A549 (cell line): ENCODE measurements at regions not wholly inside any gene's neighbourhood (a gene's known extent, or its start where the extent isn't known, plus 50 kb on each side); places are given as distances from the start of the nearest gene placed in this dataset.

Experiments used
- BHLHE40 ChIP-seq: IDR thresholded peaks from 2 replicates; pipeline ENCODE4 v1.6.1; 2012; ENCODE audit warnings: low read depth, low read length, inconsistent platforms
- CBX2 ChIP-seq: fragments of 200-600 bp; sonication (generic); IDR thresholded peaks from 2 replicates; pipeline ENCODE4 v1.6.1; 2016; ENCODE audit warnings: low read depth, mild to moderate bottlenecking, borderline replicate concordance
- JUNB ChIP-seq: fragments of >200 bp; sonication (Bioruptor Twin); formaldehyde crosslinking; IDR thresholded peaks from 2 replicates; pipeline ENCODE4 v1.6.1; 2016
- KDM1A ChIP-seq: fragments of 200-600 bp; sonication (generic); IDR thresholded peaks from 2 replicates; pipeline ENCODE4 v1.6.1; 2016; ENCODE audit warnings: low read depth, mild to moderate bottlenecking
- POLR2A ChIP-seq: IDR thresholded peaks from 2 replicates; pipeline ENCODE4 v1.6.1; 2012; ENCODE audit warnings: mild to moderate bottlenecking, low read length
- RAD21 ChIP-seq, 2 experiments: fragments of >200 bp in 1 of 2; sonication (Bioruptor Twin) in 1 of 2; formaldehyde crosslinking in 1 of 2; IDR thresholded peaks in 1 of 2; conservative IDR thresholded peaks in 1 of 2; 2 replicates in 1 of 2; 3 replicates in 1 of 2; pipeline ENCODE4 v1.6.1; 2012 to 2018; ENCODE audit warnings: inconsistent platforms in 1 of 2
- TF ChIP-seq, protein P1 (sequence below): fragments of >200 bp; sonication (Bioruptor Twin); formaldehyde crosslinking; IDR thresholded peaks from 3 replicates; pipeline ENCODE4 v1.5.1; 2016
- TF ChIP-seq, protein P2 (sequence below): IDR thresholded peaks from 2 replicates; pipeline ENCODE4 v1.6.1; 2012; ENCODE audit warnings: low read depth, borderline replicate concordance

DNA sequence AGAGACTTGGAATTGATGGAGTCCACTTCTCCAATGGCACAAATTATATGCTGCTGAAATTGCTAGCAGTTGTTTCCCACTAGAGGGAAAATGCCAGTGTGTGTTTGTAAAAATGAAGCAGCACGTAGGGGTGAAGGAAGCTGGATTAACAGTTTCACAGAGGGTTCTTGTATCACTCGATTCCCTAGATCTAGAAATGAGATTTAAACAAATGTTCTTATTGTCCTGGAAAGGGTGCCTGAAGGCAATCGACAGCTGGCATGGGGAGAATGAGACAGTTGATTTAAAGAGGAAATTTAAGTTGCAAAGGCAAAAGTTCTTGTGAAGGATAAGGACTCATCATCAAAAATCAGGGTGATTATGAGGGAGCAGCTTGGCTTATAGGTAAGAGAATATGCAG lies 234.8 kb upstream of the ARPP21 start:
- TF ChIP-seq KDM1A (no peak), RAD21 (conservative IDR thresholded peaks at IDR 0.05 in 1 of 2, IDR thresholded peaks at IDR 0.05 in 1 of 2) (no peak), BHLHE40 (no peak), CBX2 (no peak), JUNB (no peak), POLR2A (no peak)
- TF ChIP-seq, protein P1, sequence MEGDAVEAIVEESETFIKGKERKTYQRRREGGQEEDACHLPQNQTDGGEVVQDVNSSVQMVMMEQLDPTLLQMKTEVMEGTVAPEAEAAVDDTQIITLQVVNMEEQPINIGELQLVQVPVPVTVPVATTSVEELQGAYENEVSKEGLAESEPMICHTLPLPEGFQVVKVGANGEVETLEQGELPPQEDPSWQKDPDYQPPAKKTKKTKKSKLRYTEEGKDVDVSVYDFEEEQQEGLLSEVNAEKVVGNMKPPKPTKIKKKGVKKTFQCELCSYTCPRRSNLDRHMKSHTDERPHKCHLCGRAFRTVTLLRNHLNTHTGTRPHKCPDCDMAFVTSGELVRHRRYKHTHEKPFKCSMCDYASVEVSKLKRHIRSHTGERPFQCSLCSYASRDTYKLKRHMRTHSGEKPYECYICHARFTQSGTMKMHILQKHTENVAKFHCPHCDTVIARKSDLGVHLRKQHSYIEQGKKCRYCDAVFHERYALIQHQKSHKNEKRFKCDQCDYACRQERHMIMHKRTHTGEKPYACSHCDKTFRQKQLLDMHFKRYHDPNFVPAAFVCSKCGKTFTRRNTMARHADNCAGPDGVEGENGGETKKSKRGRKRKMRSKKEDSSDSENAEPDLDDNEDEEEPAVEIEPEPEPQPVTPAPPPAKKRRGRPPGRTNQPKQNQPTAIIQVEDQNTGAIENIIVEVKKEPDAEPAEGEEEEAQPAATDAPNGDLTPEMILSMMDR: no peak
- TF ChIP-seq, protein P2, sequence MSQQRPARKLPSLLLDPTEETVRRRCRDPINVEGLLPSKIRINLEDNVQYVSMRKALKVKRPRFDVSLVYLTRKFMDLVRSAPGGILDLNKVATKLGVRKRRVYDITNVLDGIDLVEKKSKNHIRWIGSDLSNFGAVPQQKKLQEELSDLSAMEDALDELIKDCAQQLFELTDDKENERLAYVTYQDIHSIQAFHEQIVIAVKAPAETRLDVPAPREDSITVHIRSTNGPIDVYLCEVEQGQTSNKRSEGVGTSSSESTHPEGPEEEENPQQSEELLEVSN: no peak
